GM18858 (cell line): ENCODE measurements at regions not wholly inside any gene's neighbourhood (a gene's known extent, or its start where the extent isn't known, plus 50 kb on each side); places are given as distances from the start of the nearest gene placed in this dataset.

ENCODE experiments used
- ATAC-seq: cut with Tn5 transposase; IDR thresholded peaks from one replicate; pipeline ENCODE4 v1.9.1; 2021; ENCODE audit not compliant: unreplicated experiment

- no peak for ATAC-seq
These were observed 419.8 kb downstream of the PLK2 start for GRCh38 chr5:58040044-58040443.

GRCh38 chr5:58037899-58038298 lies 422.0 kb downstream of the PLK2 start:
- ATAC-seq = no peak

- no peak for ATAC-seq
These were observed 434.1 kb downstream of the PLK2 start for GRCh38 chr5:58025809-58026208.

- ATAC-seq = no peak
These were observed 435.7 kb downstream of the PLK2 start for GRCh38 chr5:58024151-58024550.

GRCh38 chr5:58022055-58022454 lies 437.8 kb downstream of the PLK2 start:
- no peak for ATAC-seq

GRCh38 chr5:58021466-58021865 lies 438.4 kb downstream of the PLK2 start:
- ATAC-seq = no peak

- ATAC-seq = no peak
These were observed 440.3 kb downstream of the PLK2 start for GRCh38 chr5:58019614-58020013.

GRCh38 chr5:58018016-58018415 lies 441.9 kb downstream of the PLK2 start:
- ATAC-seq = no peak

GRCh38 chr5:58016877-58017276 lies 443.0 kb downstream of the PLK2 start:
- no peak for ATAC-seq

- ATAC-seq = no peak
These were observed 443.5 kb downstream of the PLK2 start for GRCh38 chr5:58016358-58016757.

- ATAC-seq = no peak
These were observed 444.7 kb downstream of the PLK2 start for GRCh38 chr5:58015175-58015574.

GRCh38 chr5:58013542-58014258 lies 446.2 kb downstream of the PLK2 start:
- no peak for ATAC-seq

GRCh38 chr5:58012801-58013315 lies 447.0 kb downstream of the PLK2 start:
- no peak for ATAC-seq

- no peak for ATAC-seq
These were observed 447.8 kb downstream of the PLK2 start for GRCh38 chr5:58012102-58012501.

GRCh38 chr5:58011301-58011700 lies 448.6 kb downstream of the PLK2 start:
- ATAC-seq = no peak

GRCh38 chr5:58009754-58010153 lies 450.1 kb downstream of the PLK2 start:
- no peak for ATAC-seq

- no peak for ATAC-seq
These were observed 457.6 kb downstream of the PLK2 start for GRCh38 chr5:58002323-58002722.

GRCh38 chr5:57993866-57994265 lies 466.0 kb downstream of the PLK2 start:
- no peak for ATAC-seq

GRCh38 chr5:57989378-57989777 lies 470.5 kb downstream of the PLK2 start:
- ATAC-seq = no peak

- ATAC-seq = no peak
These were observed 471.1 kb downstream of the PLK2 start for GRCh38 chr5:57988813-57989212.

- ATAC-seq = no peak
These were observed 472.3 kb downstream of the PLK2 start for GRCh38 chr5:57987552-57987951.

- ATAC-seq = no peak
These were observed 473.0 kb downstream of the PLK2 start for GRCh38 chr5:57986761-57987341.

GRCh38 chr5:57983426-57983825 lies 476.5 kb downstream of the PLK2 start:
- ATAC-seq = no peak
